ENCODE measurements at regions not wholly inside any gene's neighbourhood (a gene's known extent, or its start where the extent isn't known, plus 50 kb on each side); places are given as distances from the start of the nearest gene placed in this dataset.

DNA sequence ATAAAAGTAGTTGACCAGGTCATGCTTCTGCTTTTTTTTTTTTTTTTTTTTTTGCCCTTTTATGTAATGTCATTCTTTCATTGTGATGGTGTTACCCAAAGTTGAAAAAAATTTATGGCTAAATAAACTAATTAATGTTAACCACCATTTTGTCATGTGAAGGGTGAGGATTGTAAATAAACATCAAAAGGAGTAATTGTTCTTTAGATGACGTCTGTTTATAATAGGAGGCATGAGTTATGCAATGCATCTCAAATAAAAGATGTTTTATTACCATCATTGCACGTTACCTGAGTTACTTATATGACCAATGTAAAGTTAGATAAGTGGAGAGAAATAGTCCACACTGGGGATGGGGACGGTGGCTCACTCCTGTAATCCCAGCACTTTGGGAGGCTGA, 349.9 kb upstream of the PDE3A start:
- CTCF ChIA-PET: no interaction called here
- TF ChIP-seq, protein P1, sequence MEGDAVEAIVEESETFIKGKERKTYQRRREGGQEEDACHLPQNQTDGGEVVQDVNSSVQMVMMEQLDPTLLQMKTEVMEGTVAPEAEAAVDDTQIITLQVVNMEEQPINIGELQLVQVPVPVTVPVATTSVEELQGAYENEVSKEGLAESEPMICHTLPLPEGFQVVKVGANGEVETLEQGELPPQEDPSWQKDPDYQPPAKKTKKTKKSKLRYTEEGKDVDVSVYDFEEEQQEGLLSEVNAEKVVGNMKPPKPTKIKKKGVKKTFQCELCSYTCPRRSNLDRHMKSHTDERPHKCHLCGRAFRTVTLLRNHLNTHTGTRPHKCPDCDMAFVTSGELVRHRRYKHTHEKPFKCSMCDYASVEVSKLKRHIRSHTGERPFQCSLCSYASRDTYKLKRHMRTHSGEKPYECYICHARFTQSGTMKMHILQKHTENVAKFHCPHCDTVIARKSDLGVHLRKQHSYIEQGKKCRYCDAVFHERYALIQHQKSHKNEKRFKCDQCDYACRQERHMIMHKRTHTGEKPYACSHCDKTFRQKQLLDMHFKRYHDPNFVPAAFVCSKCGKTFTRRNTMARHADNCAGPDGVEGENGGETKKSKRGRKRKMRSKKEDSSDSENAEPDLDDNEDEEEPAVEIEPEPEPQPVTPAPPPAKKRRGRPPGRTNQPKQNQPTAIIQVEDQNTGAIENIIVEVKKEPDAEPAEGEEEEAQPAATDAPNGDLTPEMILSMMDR (IDR thresholded peaks at IDR 0.05; ENCODE audit: insufficient read depth, low read length, missing control alignments): no peak
- no peak overlapping the region for H3K4me3 ChIP-seq (ENCODE audit: low read depth, low read length)
- POLR2A ChIA-PET: no interaction called here
- DNase-seq (ENCODE audit: low read depth, low spot score): no peak

- no peak for DNase-seq (ENCODE audit: low read depth, low spot score)
- CTCF ChIA-PET: no interaction called here
- TF ChIP-seq, protein P1 (IDR thresholded peaks at IDR 0.05; ENCODE audit: insufficient read depth, low read length, missing control alignments): no peak
- H3K4me3 ChIP-seq (ENCODE audit: low read depth, low read length): no peak overlapping the region
- POLR2A ChIA-PET: no interaction called here
Observed at GRCh38 chr12:20024194-20024593, 344.1 kb upstream of the PDE3A start.

- CTCF ChIA-PET: interaction anchor here (0.7 kb wide), 1 partner anchor 115 kb away, joined by 3 read pairs; no protein-coding TSS in a partner anchor
- no peak for DNase-seq (ENCODE audit: low read depth, low spot score)
Observed at GRCh38 chr12:20028033-20028432, 340.3 kb upstream of the PDE3A start.

DNA sequence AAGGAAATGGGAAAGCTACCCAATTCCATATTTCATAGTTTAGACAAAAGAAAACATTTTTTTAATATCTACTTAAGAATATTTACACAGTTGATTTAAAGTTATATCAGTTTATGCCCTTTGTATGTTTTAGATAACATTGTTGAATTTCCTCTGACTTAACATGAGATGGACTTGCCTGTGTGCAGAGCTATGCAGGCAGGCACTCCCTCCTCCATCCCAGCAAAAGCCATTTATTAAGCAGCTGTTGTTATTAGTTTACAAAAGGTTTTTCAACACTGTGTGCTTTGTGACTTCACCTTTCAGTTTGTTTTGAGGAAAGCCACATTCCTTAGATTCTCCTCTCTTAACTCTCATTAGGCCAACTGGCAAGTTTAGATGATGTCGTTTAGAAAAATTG, 337.5 kb upstream of the PDE3A start:
- DNase-seq (ENCODE audit: low read depth, low spot score): no peak
- ChIA-PET CTCF (interaction anchor here (1.2 to 1.4 kb wide), 2 partner anchors 10 to 78 kb away, joined by 3 read pairs; no protein-coding TSS in a partner anchor), POLR2A (no interaction called here)
- TF ChIP-seq, protein P1 (IDR thresholded peaks at IDR 0.05; ENCODE audit: insufficient read depth, low read length, missing control alignments): no peak
- H3K4me3 ChIP-seq (ENCODE audit: low read depth, low read length): no peak overlapping the region

More at GRCh38 chr12:20028033-20028432, 340.3 kb upstream of the PDE3A start:
- TF ChIP-seq, protein P1 (IDR thresholded peaks at IDR 0.05; ENCODE audit: insufficient read depth, low read length, missing control alignments): no peak
- POLR2A ChIA-PET: no interaction called here
- H3K4me3 ChIP-seq (ENCODE audit: low read depth, low read length): no peak overlapping the region

- no peak for DNase-seq (ENCODE audit: low read depth, low spot score)
- TF ChIP-seq, protein P1 (IDR thresholded peaks at IDR 0.05; ENCODE audit: insufficient read depth, low read length, missing control alignments): no peak
- H3K4me3 ChIP-seq (ENCODE audit: low read depth, low read length): no peak overlapping the region
- POLR2A ChIA-PET: no interaction called here
- CTCF ChIA-PET: interaction anchor here (1.3 kb wide), 1 partner anchor 9 kb away, joined by 3 read pairs; no protein-coding TSS in a partner anchor
Observed at GRCh38 chr12:20039562-20039961, 328.8 kb upstream of the PDE3A start.

DNA sequence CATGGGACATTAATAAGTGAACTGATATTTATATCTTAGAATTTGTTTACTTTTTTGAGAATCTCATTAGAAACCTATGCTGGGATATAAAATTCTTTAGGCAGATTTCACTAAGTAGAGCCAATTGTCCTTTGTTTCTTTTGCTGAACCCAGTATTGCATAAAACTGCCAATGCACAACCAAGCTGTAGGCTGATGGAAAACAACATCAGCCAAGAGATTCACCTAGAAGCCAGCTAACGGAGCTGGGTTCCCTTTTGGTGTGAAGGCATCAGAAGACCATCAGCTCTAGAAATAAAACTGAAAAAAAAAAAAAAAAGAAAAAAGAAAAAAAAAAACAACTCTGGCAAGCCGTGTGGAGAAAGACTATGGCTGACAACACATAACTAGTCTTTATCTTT, 328.2 kb upstream of the PDE3A start:
- ChIA-PET POLR2A (no interaction called here), CTCF (interaction anchor here (0.6 to 1.3 kb wide), 2 partner anchors 10 to 1659 kb away, joined by 3 read pairs; no protein-coding TSS in a partner anchor)
- no peak overlapping the region for H3K4me3 ChIP-seq (ENCODE audit: low read depth, low read length)
- no peak for DNase-seq (ENCODE audit: low read depth, low spot score)
- TF ChIP-seq, protein P1 (IDR thresholded peaks at IDR 0.05; ENCODE audit: insufficient read depth, low read length, missing control alignments): no peak
